ENCODE measurements at regions not wholly inside any gene's neighbourhood (a gene's known extent, or its start where the extent isn't known, plus 50 kb on each side); places are given as distances from the start of the nearest gene placed in this dataset.

GRCh38 chr4:133668061-133668851, 519.2 kb downstream of the PCDH10 start:
- TF ChIP-seq CTCF (IDR thresholded peaks at IDR 0.05) (no peak), ZFX (IDR thresholded peaks at IDR 0.05; ENCODE audit: borderline replicate concordance) (no peak)

All from 22Rv1 (cell line).